GM23338 (cell line): ENCODE measurements at regions not wholly inside any gene's neighbourhood (a gene's known extent, or its start where the extent isn't known, plus 50 kb on each side); places are given as distances from the start of the nearest gene placed in this dataset.

Experiments
- CREB1 ChIP-seq: fragments of 250-450 bp; sonication (Bioruptor Pico); IDR thresholded peaks from 2 replicates; pipeline ENCODE4 v1.5.0; 2020; ENCODE audit warnings: low read depth, mild to moderate bottlenecking, moderate library complexity
- EZH2 ChIP-seq: fragments of 200-600 bp; sonication (generic); IDR thresholded peaks from one replicate; pipeline ENCODE4 v1.8.0; 2017; ENCODE audit warnings: antibody characterized with exemption, mild to moderate bottlenecking, low read depth; ENCODE audit not compliant: unreplicated experiment
- EZH2phosphoT487 ChIP-seq: fragments of 200-600 bp; sonication (generic); IDR thresholded peaks from one replicate; pipeline ENCODE4 v1.8.1; 2018; ENCODE audit warnings: antibody characterized with exemption; ENCODE audit not compliant: unreplicated experiment
- JUNB ChIP-seq: IDR thresholded peaks from one replicate; pipeline ENCODE4 v1.6.1; 2016; ENCODE audit warnings: antibody characterized with exemption; ENCODE audit not compliant: unreplicated experiment
- NANOG ChIP-seq: IDR thresholded peaks from 2 replicates; pipeline ENCODE4 v1.6.1; 2016; ENCODE audit warnings: antibody characterized with exemption, borderline replicate concordance
- POLR2AphosphoS5 ChIP-seq: IDR thresholded peaks from 2 replicates; pipeline ENCODE4 v1.6.1; 2016; ENCODE audit warnings: antibody characterized with exemption, low read depth
- REST ChIP-seq: IDR thresholded peaks from one replicate; pipeline ENCODE4 v1.6.1; 2018; ENCODE audit warnings: antibody characterized with exemption; ENCODE audit not compliant: unreplicated experiment
- STAT1 ChIP-seq: IDR thresholded peaks from one replicate; pipeline ENCODE4 v1.6.1; 2016; ENCODE audit warnings: antibody characterized with exemption; ENCODE audit not compliant: unreplicated experiment
- ZNF114 ChIP-seq: fragments of 250-450 bp; sonication (Bioruptor Pico); IDR thresholded peaks from 2 replicates; pipeline ENCODE4 v1.5.0; 2020; ENCODE audit warnings: mild to moderate bottlenecking, moderate library complexity
- ZNF331 ChIP-seq: fragments of 250-450 bp; sonication (Bioruptor Pico); IDR thresholded peaks from 2 replicates; pipeline ENCODE4 v1.5.0; 2020; ENCODE audit warnings: low read depth, mild to moderate bottlenecking, moderate library complexity
- TF ChIP-seq, protein P1 (sequence below), 2 experiments: fragments of 200-600 bp in 1 of 2; sonication (generic) in 1 of 2; conservative IDR thresholded peaks; 2 replicates each; pipeline versions ENCODE4 v1.5.1 to v1.6.1; 2016 to 2017; ENCODE audit warnings: antibody characterized with exemption in 2 of 2, low read depth in 2 of 2, mild to moderate bottlenecking in 2 of 2, moderate library complexity in 1 of 2

DNA sequence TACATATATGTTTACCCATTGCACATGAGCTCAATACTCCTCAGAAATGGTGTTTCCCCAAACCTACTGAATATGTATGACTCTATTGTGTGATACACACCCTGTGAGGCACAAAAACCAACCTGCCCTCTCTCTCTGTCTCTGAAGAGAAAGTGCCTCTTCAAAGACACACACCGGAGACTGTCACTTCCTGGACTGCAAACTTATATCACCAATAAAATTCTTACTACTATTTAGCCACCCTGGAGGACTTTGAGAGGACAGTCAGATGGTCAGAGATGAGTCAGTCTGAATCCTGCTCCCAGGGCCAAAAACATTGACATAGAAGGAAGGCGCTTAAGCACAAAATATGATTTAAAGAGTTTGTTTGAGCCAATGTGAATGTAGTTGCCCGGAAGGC, 110.4 kb downstream of the PPIAL4G start:
- TF ChIP-seq, protein P1, sequence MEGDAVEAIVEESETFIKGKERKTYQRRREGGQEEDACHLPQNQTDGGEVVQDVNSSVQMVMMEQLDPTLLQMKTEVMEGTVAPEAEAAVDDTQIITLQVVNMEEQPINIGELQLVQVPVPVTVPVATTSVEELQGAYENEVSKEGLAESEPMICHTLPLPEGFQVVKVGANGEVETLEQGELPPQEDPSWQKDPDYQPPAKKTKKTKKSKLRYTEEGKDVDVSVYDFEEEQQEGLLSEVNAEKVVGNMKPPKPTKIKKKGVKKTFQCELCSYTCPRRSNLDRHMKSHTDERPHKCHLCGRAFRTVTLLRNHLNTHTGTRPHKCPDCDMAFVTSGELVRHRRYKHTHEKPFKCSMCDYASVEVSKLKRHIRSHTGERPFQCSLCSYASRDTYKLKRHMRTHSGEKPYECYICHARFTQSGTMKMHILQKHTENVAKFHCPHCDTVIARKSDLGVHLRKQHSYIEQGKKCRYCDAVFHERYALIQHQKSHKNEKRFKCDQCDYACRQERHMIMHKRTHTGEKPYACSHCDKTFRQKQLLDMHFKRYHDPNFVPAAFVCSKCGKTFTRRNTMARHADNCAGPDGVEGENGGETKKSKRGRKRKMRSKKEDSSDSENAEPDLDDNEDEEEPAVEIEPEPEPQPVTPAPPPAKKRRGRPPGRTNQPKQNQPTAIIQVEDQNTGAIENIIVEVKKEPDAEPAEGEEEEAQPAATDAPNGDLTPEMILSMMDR (conservative IDR thresholded peaks at IDR 0.05; ENCODE audit: low read depth in 2 of 2) = no peak
- TF ChIP-seq CREB1 (CRISPR knock-in tag) (no peak), EZH2phosphoT487 (no peak), EZH2 (no peak), REST (no peak), POLR2AphosphoS5 (no peak), ZNF331 (CRISPR knock-in tag) (no peak), NANOG (no peak), JUNB (no peak), ZNF114 (no peak), STAT1 (no peak)
